Activated CD8-positive, alpha-beta memory T cell treated with anti-CD3 and anti-CD28 coated beads, Interleukin-2, amount 50 U/mL, for 1 hour (primary cell): ENCODE measurements at regions not wholly inside any gene's neighbourhood (a gene's known extent, or its start where the extent isn't known, plus 50 kb on each side); places are given as distances from the start of the nearest gene placed in this dataset.
"Not testable (repeated sequence)": the region's sequence is repeated elsewhere in the genome, so short reads cannot be mapped to it uniquely, and the experiment has no call there.

Experiments
- DNase-seq: peaks from one replicate; pipeline ENCODE4 v3.0.0-alpha.2; 2020; ENCODE audit errors: extremely low read depth

GRCh38 chr21:35810431-35810970 is 249.8 kb downstream of the SETD4 start:
- no peak for DNase-seq

- DNase-seq, result no peak
These were observed 258.9 kb downstream of the SETD4 start for GRCh38 chr21:35801391-35801790.

DNA sequence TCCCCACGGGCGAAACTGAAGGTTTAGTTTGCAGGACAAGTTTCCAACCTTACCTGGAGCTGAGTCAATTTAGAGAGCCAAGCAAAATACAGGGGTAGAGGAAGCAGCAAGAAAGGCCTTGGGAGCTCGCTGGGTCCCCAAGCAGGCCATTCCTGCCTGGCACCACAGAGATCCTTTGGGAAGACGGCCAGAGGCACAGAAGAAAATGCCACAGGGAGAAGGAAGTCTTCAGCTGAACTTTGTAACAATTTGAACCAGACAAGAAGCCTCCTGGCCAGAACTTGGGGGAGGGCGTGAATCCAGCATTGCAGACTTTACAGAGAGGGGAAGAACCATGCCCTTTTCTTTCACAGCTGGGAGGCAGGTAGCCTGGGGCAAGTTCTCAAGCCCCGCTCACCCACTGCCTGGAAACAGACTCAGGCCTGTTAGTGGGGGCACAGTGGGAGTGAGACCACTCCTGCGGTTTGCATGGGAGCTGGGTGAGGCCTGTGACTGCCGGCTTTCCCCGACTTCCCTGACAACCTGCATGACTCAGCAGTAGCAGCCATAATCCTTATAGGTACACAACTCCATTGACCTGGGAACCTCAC is 259.4 kb downstream of the SETD4 start:
- not testable (repeated sequence) for DNase-seq

DNA sequence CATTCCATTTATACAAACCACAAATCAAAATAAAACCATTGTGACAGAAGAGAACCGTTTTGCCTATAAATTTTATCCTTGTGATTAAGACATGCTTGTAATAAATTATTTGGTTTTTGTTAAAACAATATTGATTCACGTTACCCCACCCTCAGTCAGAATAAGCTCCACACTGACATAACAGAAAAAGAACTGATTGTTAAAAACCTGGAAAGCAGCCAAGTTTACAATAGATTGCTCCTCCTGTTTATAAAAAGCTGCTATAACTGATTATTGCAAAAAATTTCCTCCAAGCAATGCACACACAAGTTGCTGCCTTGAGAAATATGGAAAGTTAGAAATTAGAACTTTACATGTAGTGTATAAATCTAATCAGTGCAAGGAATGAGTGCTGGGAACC is 263.5 kb downstream of the SETD4 start:
- no peak for DNase-seq

DNA sequence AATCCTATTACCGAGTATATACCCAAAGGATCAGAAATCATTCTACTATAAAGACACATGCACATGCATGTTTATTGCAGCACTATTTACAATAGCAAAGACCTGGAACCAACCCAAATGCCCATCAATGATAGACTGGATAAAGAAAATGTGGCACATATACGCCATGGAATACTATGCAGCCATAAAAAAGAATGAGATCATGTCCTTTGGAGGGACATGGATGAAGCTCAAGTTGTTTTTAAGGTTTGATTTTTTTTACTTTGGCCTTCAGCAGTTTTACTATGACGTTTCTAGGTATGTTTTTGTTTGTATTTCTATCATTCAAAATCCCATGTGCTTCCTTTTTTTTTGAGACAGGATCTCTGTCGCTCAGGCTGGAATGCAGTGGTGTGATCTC is 265.8 kb downstream of the SETD4 start:
- not testable (repeated sequence) for DNase-seq

- no peak for DNase-seq
These were observed 267.6 kb downstream of the SETD4 start for GRCh38 chr21:35792569-35793305.

DNA sequence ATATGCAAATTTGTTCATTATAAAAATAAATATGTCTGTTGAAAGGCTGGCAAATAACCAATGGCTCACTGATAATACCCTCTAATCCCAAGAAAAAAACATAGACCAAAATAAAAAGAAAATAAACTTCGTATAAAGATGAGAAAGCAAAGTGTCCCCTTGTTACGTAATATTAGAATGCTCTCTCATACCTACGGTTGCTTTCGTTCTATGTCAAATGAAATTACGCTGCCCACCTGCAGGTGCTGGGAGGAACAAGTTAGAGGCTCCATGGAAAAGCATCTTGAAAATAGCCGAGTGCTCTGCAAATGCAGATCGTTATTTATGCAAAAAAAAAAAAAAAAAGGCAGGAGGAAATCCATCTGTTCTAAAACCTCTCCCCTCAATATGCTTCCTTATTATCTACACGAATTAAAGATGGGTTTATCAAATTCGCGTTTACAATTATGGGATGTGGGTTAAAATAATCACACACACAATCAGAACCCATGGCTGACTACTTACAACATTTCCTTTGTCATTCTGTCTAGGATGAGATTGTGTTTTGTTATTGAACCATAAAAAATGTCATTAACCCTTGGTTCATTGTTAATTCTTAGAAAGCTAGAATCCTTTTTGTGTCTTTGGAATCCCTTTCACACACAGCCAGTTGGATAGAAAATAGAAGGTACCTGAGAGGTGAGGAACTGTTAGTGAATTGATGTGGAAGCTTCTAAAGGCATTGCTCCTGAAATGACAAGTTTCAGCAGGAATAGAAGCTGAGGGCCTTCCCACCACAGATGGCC is 268.6 kb downstream of the SETD4 start:
- DNase-seq, result no peak

DNA sequence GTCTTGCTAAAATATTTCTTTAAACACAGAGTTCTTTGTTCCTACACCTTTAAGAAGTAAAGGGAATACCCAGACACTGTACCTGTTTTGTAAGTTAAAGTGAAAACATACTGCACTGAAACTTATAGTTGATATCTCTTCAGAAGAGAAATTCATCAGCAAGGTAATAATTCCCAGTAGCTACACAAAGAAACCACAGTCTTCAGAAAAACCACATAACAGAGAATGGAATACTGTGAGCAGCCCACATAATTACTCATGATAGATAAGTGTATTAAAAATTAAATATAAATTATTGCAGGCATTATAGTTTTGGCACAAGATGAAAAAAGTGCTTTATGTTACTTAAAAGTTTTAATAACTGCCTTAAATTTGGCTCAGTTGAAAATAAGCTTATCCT is 276.6 kb downstream of the SETD4 start:
- no peak for DNase-seq

DNA sequence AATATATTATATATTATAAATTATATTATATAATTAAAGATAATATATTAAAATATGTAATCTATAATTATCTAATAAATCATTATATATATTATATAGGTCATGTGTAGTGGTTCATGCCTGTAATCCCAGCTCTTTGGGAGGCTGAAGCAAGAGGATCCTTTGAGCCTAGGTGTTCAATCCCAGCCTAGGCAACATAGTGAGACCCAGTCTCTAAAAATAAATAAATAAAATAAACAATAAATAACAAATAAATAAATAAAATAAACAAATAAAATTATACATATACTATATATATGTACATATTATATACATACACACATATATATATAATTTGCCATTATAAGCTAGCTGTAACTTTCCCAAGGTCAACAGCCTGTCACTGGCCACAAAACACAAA is 277.7 kb downstream of the SETD4 start:
- no peak for DNase-seq

DNA sequence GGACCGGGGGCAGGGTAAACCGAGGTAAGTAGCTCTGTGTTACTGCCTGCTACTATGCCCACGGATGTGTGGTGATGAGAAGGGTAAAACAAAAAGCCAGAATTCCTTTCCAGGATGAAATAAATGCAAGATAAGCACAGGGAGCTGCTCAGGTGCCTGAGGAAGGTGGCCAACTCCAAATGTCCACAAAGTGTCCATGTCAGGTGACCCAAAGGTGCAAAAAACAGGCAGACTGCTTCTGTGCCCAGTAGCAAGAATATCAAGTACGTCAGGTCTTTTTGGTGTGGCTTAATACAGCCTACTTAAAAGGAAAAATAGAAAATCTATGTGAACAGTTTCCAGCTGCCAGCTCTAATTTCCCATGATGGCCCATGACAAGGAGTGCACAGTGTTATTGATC is 279.3 kb downstream of the SETD4 start:
- no peak for DNase-seq

- DNase-seq, result no peak
These were observed 280.4 kb downstream of the SETD4 start for GRCh38 chr21:35779690-35780570.

GRCh38 chr21:35779167-35779566 is 281.2 kb downstream of the SETD4 start:
- DNase-seq, result no peak

GRCh38 chr21:35777081-35777480 is 283.2 kb downstream of the SETD4 start:
- no peak for DNase-seq

- DNase-seq, result no peak
These were observed 284.4 kb downstream of the SETD4 start for GRCh38 chr21:35775778-35776544.

GRCh38 chr21:35770101-35770945 is 290.0 kb downstream of the SETD4 start:
- no peak for DNase-seq

DNA sequence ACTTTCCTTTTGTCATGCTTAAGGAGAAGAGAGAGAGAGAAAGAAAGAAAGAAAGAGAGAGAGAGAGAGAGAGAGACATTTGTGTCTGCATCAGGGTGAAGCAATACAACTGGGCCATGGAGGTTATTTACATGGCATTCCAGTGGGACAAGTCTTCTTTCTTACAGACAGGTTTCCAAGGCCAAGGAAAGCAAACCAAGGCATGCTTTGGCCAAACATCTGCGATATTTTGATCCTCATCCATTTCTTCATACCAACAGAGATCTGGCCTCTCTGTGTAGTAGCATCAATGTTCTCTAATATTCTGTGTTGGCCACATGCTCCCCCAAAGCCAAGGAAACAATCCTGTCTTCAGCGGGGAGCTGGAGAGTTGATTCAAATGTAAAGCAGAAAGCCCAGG is 292.1 kb downstream of the SETD4 start:
- DNase-seq, result no peak

- DNase-seq, result no peak
These were observed 295.7 kb downstream of the SETD4 start for GRCh38 chr21:35764586-35764985.

- DNase-seq, result no peak
These were observed 296.2 kb downstream of the SETD4 start for GRCh38 chr21:35764077-35764476.

DNA sequence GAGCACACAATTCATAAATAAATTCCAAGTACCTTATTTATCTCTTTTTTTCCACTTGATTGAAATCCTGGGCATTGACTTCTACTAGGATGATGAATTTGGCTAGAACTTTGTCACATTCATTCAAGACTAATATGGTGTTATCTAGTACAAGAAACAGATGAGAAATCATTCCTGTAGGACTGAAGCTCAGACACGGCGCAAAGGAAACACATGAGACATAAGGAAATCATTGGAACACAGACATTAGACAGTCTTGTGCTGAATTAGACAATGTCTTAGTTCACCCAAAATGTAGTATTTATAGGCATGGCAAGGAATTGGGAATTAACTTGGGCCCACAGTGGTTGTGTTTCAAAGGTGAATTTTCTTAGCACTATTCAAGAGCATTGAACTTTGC is 305.7 kb downstream of the SETD4 start:
- DNase-seq, result no peak

DNA sequence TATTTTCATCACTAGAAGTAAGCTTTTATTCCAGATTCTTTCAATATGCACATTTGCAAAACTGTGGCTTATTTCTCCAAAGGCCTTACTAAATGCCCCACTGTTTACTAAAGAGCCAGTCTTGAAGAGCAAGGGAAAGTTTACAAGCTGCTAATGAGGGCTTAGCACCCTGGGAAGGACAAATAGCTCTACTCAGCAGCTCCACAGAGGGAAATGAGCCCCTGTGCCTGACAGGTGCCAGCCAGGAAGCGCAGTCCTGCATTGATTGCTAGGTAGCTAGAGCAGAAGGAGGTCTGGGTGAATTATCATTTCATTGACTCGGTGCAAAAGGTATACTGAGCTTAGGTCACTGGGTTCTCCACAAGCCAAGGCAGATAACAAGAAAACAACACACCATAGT is 307.0 kb downstream of the SETD4 start:
- DNase-seq, result no peak
